Esophagus (tissue), 2 donors: ENCODE measurements at regions not wholly inside any gene's neighbourhood (a gene's known extent, or its start where the extent isn't known, plus 50 kb on each side); places are given as distances from the start of the nearest gene placed in this dataset.
"Not testable (repeated sequence)": the region's sequence is repeated elsewhere in the genome, so short reads cannot be mapped to it uniquely, and the experiment has no call there.

ENCODE experiments used
- H3K27ac ChIP-seq, 2 donors: one replicate each; pipeline ENCODE4 v1.5.1; 2013; ENCODE audit warnings: low read depth in 2 of 2, mild to moderate bottlenecking in 2 of 2, inconsistent platforms in 1 of 2, low read length in 1 of 2, moderate library complexity in 1 of 2
- H3K27me3 ChIP-seq, 2 donors: one replicate each; pipeline ENCODE4 v1.6.1; 2013; ENCODE audit warnings: low read length in 2 of 2, control low read depth in 1 of 2, mild to moderate bottlenecking in 1 of 2; ENCODE audit not compliant: insufficient read depth in 2 of 2, control insufficient read depth in 1 of 2
- H3K36me3 ChIP-seq, 2 donors: one replicate each; pipeline ENCODE4 v1.6.1; 2013; ENCODE audit warnings: low read length in 1 of 2; ENCODE audit not compliant: control insufficient read depth in 2 of 2, insufficient read depth in 2 of 2
- H3K4me1 ChIP-seq, 2 donors: one replicate each; pipeline ENCODE4 v1.6.1; 2013; ENCODE audit warnings: low read length in 1 of 2; ENCODE audit not compliant: control insufficient read depth in 2 of 2, insufficient read depth in 2 of 2
- H3K4me3 ChIP-seq, 2 donors: one replicate each; pipeline ENCODE4 v1.5.1; 2013; ENCODE audit warnings: low read length in 2 of 2, mild to moderate bottlenecking in 2 of 2, low read depth in 1 of 2, moderate library complexity in 1 of 2
- H3K9me3 ChIP-seq, 2 donors: one replicate each; pipeline ENCODE4 v1.6.1; 2013; ENCODE audit warnings: mild to moderate bottlenecking in 2 of 2, low read depth in 1 of 2, low read length in 1 of 2, moderate library complexity in 1 of 2; ENCODE audit not compliant: control insufficient read depth in 2 of 2, insufficient read depth in 1 of 2
- WGBS, 2 donors: extraction: QIAGEN DNeasy Blood & Tissue Kit; methylation state at CpG; one replicate each; pipeline ENCODE4 v1.1.7; 2013; 5-methylcytosine and 5-hydroxymethylcytosine counted together
- donor health status: healthy with polysubstance abuse.
- donor health status: Bipolar disorder and iron deficiency.

- Histone ChIP-seq H3K27me3 (no peaks in the 10 kb centered on the region), H3K4me1 (no peaks in the 10 kb centered on the region), H3K9me3 (no peaks in the 10 kb centered on the region), H3K27ac (no peak overlapping the region), H3K36me3 (no peaks in the 10 kb centered on the region), H3K4me3 (no peak overlapping the region)
- WGBS, 2 donors = 48 to 54% methylated on average over 1 of the region's 1 CpG
These were observed 1650.9 kb upstream of the TMEFF2 start for GRCh38 chr2:193845604-193846003.

GRCh38 chr2:193843675-193844074 lies 1648.9 kb upstream of the TMEFF2 start:
- no peaks in the 10 kb centered on the region for H3K4me1 ChIP-seq
- no peaks in the 10 kb centered on the region for H3K9me3 ChIP-seq
- H3K27me3 ChIP-seq = no peaks in the 10 kb centered on the region
- H3K27ac ChIP-seq = no peak overlapping the region
- no peaks in the 10 kb centered on the region for H3K36me3 ChIP-seq
- H3K4me3 ChIP-seq = no peak overlapping the region
- WGBS, 2 donors = 72 to 78% methylated on average over 3 of the region's 3 CpGs

- no peaks in the 10 kb centered on the region for H3K36me3 ChIP-seq
- no peaks in the 10 kb centered on the region for H3K27me3 ChIP-seq
- peaks cover under 1 to 2% of the 10 kb centered on the region in 2 donors for H3K9me3 ChIP-seq
- H3K4me1 ChIP-seq = no peaks in the 10 kb centered on the region
- no peak overlapping the region for H3K4me3 ChIP-seq
- no peak overlapping the region for H3K27ac ChIP-seq
- WGBS, 2 donors = 58 to 62% methylated on average over 3 of the region's 3 CpGs
These were observed 1646.8 kb upstream of the TMEFF2 start for GRCh38 chr2:193841384-193842150.

GRCh38 chr2:193837111-193837738 lies 1642.5 kb upstream of the TMEFF2 start:
- Histone ChIP-seq H3K4me1 (no peaks in the 10 kb centered on the region), H3K36me3 (no peaks in the 10 kb centered on the region), H3K9me3 (peaks cover 5 to 7% of the 10 kb centered on the region in 2 donors), H3K27ac (no peak overlapping the region), H3K4me3 (no peak overlapping the region), H3K27me3 (no peaks in the 10 kb centered on the region)

- WGBS, 2 donors = 70 to 73% methylated on average over 15 of the region's 15 CpGs
- H3K9me3 ChIP-seq, H3K27ac ChIP-seq, H3K27me3 ChIP-seq, H3K4me1 ChIP-seq, H3K4me3 ChIP-seq, H3K36me3 ChIP-seq: not testable (repeated sequence)
These were observed 1641.8 kb upstream of the TMEFF2 start for GRCh38 chr2:193836424-193837006.

- H3K9me3 ChIP-seq, H3K36me3 ChIP-seq, H3K4me3 ChIP-seq, H3K27me3 ChIP-seq, H3K27ac ChIP-seq, H3K4me1 ChIP-seq: not testable (repeated sequence)
- 32 to 57% methylated on average over 1 to 2 of the region's 2 CpGs for WGBS, 2 donors
These were observed 1639.2 kb upstream of the TMEFF2 start for GRCh38 chr2:193833895-193834294.

- Histone ChIP-seq H3K27ac (no peak overlapping the region), H3K4me3 (no peak overlapping the region), H3K9me3 (peaks cover 3 to 5% of the 10 kb centered on the region in 2 donors), H3K27me3 (no peaks in the 10 kb centered on the region), H3K4me1 (no peaks in the 10 kb centered on the region), H3K36me3 (no peaks in the 10 kb centered on the region)
- 53 to 73% methylated on average over 1 of the region's 1 CpG for WGBS, 2 donors
These were observed 1629.7 kb upstream of the TMEFF2 start for GRCh38 chr2:193824474-193824873.

GRCh38 chr2:193818801-193819499 lies 1624.2 kb upstream of the TMEFF2 start:
- peaks cover 9 to 14% of the 10 kb centered on the region in 2 donors for H3K9me3 ChIP-seq
- H3K4me3 ChIP-seq = no peak overlapping the region
- H3K27me3 ChIP-seq = no peaks in the 10 kb centered on the region
- 76 to 89% methylated on average over 5 of the region's 5 CpGs for WGBS, 2 donors
- H3K27ac ChIP-seq = no peak overlapping the region
- no peaks in the 10 kb centered on the region for H3K36me3 ChIP-seq
- no peaks in the 10 kb centered on the region for H3K4me1 ChIP-seq

- no peak overlapping the region for H3K27ac ChIP-seq
- peaks cover 9 to 14% of the 10 kb centered on the region in 2 donors for H3K9me3 ChIP-seq
- H3K4me3 ChIP-seq = no peak overlapping the region
- H3K36me3 ChIP-seq = no peaks in the 10 kb centered on the region
- no peaks in the 10 kb centered on the region for H3K4me1 ChIP-seq
- H3K27me3 ChIP-seq = no peaks in the 10 kb centered on the region
These were observed 1621.3 kb upstream of the TMEFF2 start for GRCh38 chr2:193816008-193816407.
